ENCODE measurements at regions not wholly inside any gene's neighbourhood (a gene's known extent, or its start where the extent isn't known, plus 50 kb on each side); places are given as distances from the start of the nearest gene placed in this dataset.

DNA sequence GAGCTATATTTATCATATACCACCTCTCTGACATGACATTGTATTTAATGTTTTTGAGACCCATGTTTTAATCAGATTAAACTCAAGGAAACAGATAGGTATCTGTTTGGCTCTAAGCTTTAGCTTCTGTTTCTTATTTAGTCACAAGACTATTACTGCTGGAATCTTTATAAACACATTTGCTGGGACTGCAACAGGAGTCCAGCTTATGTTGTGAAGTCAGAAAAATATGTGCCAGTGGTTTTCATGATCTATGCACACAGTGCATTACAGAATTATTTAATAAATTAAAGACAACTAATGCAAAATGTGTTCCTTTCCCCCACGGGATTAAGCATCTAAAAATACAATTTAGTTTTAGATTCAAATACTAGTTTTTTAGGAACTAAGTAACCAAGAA, 338.9 kb downstream of the ZEB2 start:
- in situ Hi-C loops (cut with HindIII; ENCODE audit: low pct_unique_long_range_greater_than_20kb, low sequenced_read_pairs), result no loop called here
- no peak for TF ChIP-seq JUND (IDR thresholded peaks at IDR 0.05; ENCODE audit: low read depth)
- no peak for DNase-seq (ENCODE audit: low read depth in 1 of 2, low spot score in 1 of 2)

- no peak for TF ChIP-seq JUND (IDR thresholded peaks at IDR 0.05; ENCODE audit: low read depth)
- in situ Hi-C loops (cut with HindIII; ENCODE audit: low pct_unique_long_range_greater_than_20kb, low sequenced_read_pairs), result no loop called here
- DNase-seq (ENCODE audit: low read depth in 1 of 2, low spot score in 1 of 2), result no peak
These were observed 339.8 kb downstream of the ZEB2 start for GRCh38 chr2:144180131-144180530.

DNA sequence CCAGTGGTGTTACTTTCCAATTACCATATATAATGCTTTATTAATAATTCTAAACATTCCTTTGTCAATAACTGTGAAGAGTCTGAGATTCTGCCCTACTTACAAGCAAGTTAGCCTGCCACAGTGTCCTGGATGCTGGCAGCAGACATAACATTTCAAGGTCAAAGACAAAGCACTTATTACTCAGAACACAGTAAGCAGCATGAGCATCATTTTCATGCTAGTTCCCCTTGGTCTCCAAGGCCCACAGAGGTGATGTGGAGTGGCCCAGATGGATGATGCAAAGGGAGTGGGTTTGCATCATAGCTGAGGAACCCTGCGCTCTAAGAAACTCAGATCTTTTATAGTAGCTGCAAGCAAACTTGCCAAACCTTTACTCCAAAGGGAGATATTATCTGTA, 349.7 kb downstream of the ZEB2 start:
- no peak for DNase-seq (ENCODE audit: low read depth in 1 of 2, low spot score in 1 of 2)
- in situ Hi-C loops (cut with HindIII; ENCODE audit: low pct_unique_long_range_greater_than_20kb, low sequenced_read_pairs), result no loop called here
- TF ChIP-seq JUND (IDR thresholded peaks at IDR 0.05; ENCODE audit: low read depth), result no peak

DNA sequence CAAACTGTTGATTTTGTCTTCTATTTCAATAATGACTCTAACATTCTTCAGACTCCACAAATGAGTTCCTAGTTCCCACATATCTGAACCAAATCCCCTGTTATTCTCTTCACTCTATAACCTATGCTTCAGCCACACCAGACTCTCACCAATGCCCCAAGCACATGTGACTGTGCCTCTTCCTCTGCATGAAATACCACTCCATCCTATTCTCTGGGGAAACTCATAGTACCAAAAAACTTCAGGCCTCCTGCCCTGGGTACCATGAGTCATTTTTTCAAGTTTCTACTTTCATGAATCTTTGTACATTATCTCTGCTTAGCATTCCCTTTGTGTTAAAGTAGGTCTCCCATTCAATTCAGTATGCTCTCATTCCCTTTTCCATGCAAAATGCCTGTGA, 353.2 kb downstream of the ZEB2 start:
- in situ Hi-C loops (cut with HindIII; ENCODE audit: low pct_unique_long_range_greater_than_20kb, low sequenced_read_pairs), result no loop called here
- DNase-seq (ENCODE audit: low read depth in 1 of 2, low spot score in 1 of 2), result no peak
- no peak for TF ChIP-seq JUND (IDR thresholded peaks at IDR 0.05; ENCODE audit: low read depth)

- no peak for TF ChIP-seq JUND (IDR thresholded peaks at IDR 0.05; ENCODE audit: low read depth)
- DNase-seq (ENCODE audit: low read depth in 1 of 2, low spot score in 1 of 2), result no peak
- in situ Hi-C loops (cut with HindIII; ENCODE audit: low pct_unique_long_range_greater_than_20kb, low sequenced_read_pairs), result no loop called here
These were observed 354.2 kb downstream of the ZEB2 start for GRCh38 chr2:144165599-144166250.

DNA sequence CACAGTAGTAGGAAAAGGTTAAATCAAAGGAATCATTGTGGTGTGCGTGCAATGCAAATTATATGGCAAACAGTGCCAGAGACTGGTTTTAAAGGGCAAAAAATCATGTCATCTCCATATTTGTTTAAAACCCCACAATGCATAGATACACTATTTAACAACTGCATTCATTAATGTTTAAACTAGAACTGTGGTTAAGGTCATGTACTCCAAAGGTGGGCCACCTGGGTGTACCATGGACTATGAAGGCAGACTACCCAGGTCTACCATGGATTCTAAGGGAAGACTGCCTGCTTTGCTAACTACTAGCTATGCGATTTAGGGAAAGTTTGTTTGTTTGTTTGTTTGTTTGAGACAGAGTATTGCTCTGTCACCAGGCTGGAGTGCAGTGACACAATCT, 356.3 kb downstream of the ZEB2 start:
- in situ Hi-C loops (cut with HindIII; ENCODE audit: low pct_unique_long_range_greater_than_20kb, low sequenced_read_pairs), result no loop called here
- TF ChIP-seq JUND (IDR thresholded peaks at IDR 0.05; ENCODE audit: low read depth), result no peak
- no peak for DNase-seq (ENCODE audit: low read depth in 1 of 2, low spot score in 1 of 2)

DNA sequence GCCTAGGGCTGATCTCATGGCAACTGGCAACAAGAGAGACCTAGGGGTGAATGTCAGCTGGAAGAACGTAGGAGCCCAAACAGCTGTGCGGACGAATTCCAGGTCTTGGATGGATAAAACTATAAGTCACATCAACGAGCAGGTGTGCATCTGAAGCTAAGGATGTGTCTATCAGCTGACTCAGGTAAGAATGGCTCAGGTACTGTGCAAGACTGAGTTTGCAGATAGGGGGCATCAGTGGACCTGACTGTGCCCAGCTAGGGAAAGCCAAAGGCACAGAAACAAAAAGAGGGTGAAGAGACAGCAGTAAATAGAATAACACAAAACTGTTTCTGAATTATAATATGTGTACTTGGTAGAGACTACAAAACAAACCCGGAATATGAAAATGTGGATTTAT, 357.3 kb downstream of the ZEB2 start:
- TF ChIP-seq JUND (IDR thresholded peaks at IDR 0.05; ENCODE audit: low read depth), result no peak
- in situ Hi-C loops (cut with HindIII; ENCODE audit: low pct_unique_long_range_greater_than_20kb, low sequenced_read_pairs), result no loop called here
- DNase-seq (ENCODE audit: low read depth in 1 of 2, low spot score in 1 of 2), result peak in 1 of 2 experiments; percentile 61

- in situ Hi-C loops (cut with HindIII; ENCODE audit: low pct_unique_long_range_greater_than_20kb, low sequenced_read_pairs), result no loop called here
- TF ChIP-seq JUND (IDR thresholded peaks at IDR 0.05; ENCODE audit: low read depth), result no peak
- DNase-seq (ENCODE audit: low read depth in 1 of 2, low spot score in 1 of 2), result no peak
These were observed 358.9 kb downstream of the ZEB2 start for GRCh38 chr2:144161061-144161460.

- TF ChIP-seq JUND (IDR thresholded peaks at IDR 0.05; ENCODE audit: low read depth), result no peak
- in situ Hi-C loops (cut with HindIII; ENCODE audit: low pct_unique_long_range_greater_than_20kb, low sequenced_read_pairs), result no loop called here
- DNase-seq (ENCODE audit: low read depth in 1 of 2, low spot score in 1 of 2), result no peak
These were observed 360.7 kb downstream of the ZEB2 start for GRCh38 chr2:144159240-144159639.

- no peak for DNase-seq (ENCODE audit: low read depth in 1 of 2, low spot score in 1 of 2)
- no peak for TF ChIP-seq JUND (IDR thresholded peaks at IDR 0.05; ENCODE audit: low read depth)
- in situ Hi-C loops (cut with HindIII; ENCODE audit: low pct_unique_long_range_greater_than_20kb, low sequenced_read_pairs), result no loop called here
These were observed 361.8 kb downstream of the ZEB2 start for GRCh38 chr2:144158096-144158495.

DNA sequence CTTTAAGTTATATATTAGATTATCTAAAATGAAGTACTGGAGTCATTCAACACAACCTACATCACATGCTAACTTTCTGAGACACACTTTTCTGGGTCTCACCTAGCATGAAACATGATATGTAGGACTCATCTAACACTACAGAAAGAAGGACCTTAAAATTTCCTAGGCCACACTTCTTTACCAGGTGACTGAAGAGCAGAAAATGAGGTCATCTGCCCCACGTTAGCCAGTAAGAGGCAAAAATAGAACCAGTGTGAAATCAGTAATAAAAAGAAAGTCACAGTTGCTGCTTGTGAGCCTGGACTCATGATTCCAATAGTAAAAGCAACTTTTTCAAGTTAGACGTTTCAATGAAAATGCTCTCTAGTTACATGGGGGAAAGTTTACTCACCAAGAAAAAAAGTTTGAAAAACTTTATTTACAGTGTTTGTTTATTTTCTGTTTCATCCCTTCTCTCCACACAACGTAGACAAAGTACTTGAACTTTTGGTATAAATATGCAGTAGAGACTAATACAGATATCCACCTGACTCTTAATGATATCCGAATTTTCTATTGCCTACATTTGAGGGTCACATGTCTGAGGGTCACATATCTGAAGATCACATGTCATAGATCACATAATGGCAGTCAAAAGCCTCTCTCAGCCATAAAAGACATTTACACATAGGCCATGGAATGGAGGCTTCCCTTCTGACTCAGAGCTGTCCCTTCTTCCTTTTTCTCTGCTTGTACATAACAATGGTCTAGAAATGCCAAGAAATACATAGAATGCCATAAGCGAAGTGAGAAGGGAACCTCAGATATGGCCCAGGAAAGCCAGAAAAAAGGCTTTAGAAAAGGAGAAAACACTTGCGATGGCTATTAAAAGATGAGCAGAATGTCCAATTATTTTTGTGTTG, 362.9 kb downstream of the ZEB2 start:
- DNase-seq (ENCODE audit: low read depth in 1 of 2, low spot score in 1 of 2), result no peak
- in situ Hi-C loops (cut with HindIII; ENCODE audit: low pct_unique_long_range_greater_than_20kb, low sequenced_read_pairs), result no loop called here
- no peak for TF ChIP-seq JUND (IDR thresholded peaks at IDR 0.05; ENCODE audit: low read depth)

DNA sequence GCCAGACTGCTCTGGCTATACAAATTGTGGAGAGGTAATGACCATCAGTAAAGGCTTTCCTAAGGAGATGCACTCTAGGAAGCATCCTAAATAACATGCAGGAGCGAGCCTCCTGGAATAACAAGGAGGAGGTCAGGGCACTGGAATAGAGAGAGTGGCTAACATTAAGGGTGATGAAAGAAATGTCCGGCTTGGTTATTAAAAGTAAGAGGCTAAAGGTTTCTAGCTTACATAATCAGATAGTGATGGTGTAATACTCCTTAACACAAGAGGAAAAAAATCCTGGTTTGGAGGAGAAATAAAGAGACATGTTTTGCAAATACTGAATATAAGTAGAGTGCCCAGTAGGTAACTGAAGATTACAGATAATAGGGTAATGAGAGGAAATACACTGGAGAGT, 365.7 kb downstream of the ZEB2 start:
- no peak for DNase-seq (ENCODE audit: low read depth in 1 of 2, low spot score in 1 of 2)
- no peak for TF ChIP-seq JUND (IDR thresholded peaks at IDR 0.05; ENCODE audit: low read depth)
- in situ Hi-C loops (cut with HindIII; ENCODE audit: low pct_unique_long_range_greater_than_20kb, low sequenced_read_pairs), result no loop called here

GRCh38 chr2:144152817-144153271, 367.1 kb downstream of the ZEB2 start:
- no peak for DNase-seq (ENCODE audit: low read depth in 1 of 2, low spot score in 1 of 2)
- in situ Hi-C loops (cut with HindIII; ENCODE audit: low pct_unique_long_range_greater_than_20kb, low sequenced_read_pairs), result no loop called here

More at GRCh38 chr2:144152817-144153271, 367.1 kb downstream of the ZEB2 start:
- TF ChIP-seq JUND (IDR thresholded peaks at IDR 0.05; ENCODE audit: low read depth), result no peak
